Mesodermal cell (in vitro differentiated cells): ENCODE measurements at regions not wholly inside any gene's neighbourhood (a gene's known extent, or its start where the extent isn't known, plus 50 kb on each side); places are given as distances from the start of the nearest gene placed in this dataset.
"Not testable (repeated sequence)": the region's sequence is repeated elsewhere in the genome, so short reads cannot be mapped to it uniquely, and the experiment has no call there.

Experiments
- H3K27ac ChIP-seq: 2 replicates; pipeline ENCODE4 v1.7.0; 2013; ENCODE audit warnings: mild to moderate bottlenecking, low read depth, low read length, moderate library complexity; ENCODE audit not compliant: severe bottlenecking
- H3K36me3 ChIP-seq: 2 replicates; pipeline ENCODE4 v1.7.1; 2013; ENCODE audit warnings: mild to moderate bottlenecking, low read length, moderate library complexity; ENCODE audit not compliant: control insufficient read depth, insufficient read depth
- H3K4me1 ChIP-seq: one replicate; pipeline ENCODE4 v1.7.1; 2013; ENCODE audit warnings: mild to moderate bottlenecking, low read length; ENCODE audit not compliant: insufficient read depth, control insufficient read depth, poor library complexity, severe bottlenecking
- H3K4me3 ChIP-seq: 2 replicates; pipeline ENCODE4 v1.7.0; 2013; ENCODE audit warnings: low read length, control low read depth, mild to moderate bottlenecking; ENCODE audit not compliant: insufficient read depth, poor library complexity, severe bottlenecking; ENCODE audit errors: extremely low read depth
- H3K9me3 ChIP-seq: 2 replicates; pipeline ENCODE4 v1.7.1; 2013; ENCODE audit warnings: mild to moderate bottlenecking, low read length, moderate library complexity; ENCODE audit not compliant: control insufficient read depth
- WGBS, 2 experiments: methylation state at CpG; one replicate each; pipeline ENCODE4 v1.1.5; 2013; ENCODE audit warnings: missing lambda C conversion rate in 2 of 2; ENCODE audit not compliant: insufficient coverage in 2 of 2; 5-methylcytosine and 5-hydroxymethylcytosine counted together

GRCh38 chr12:8282181-8282580, 54.8 kb upstream of the FAM90A1 start:
- WGBS, 2 experiments, result 64 to 72% methylated on average over 3 to 7 of the region's 11 CpGs
- H3K27ac ChIP-seq, H3K4me1 ChIP-seq, H3K9me3 ChIP-seq, H3K4me3 ChIP-seq, H3K36me3 ChIP-seq: not testable (repeated sequence)

- H3K27ac ChIP-seq, H3K4me3 ChIP-seq, H3K36me3 ChIP-seq, H3K9me3 ChIP-seq, H3K4me1 ChIP-seq: not testable (repeated sequence)
- WGBS, 2 experiments, result 92 to 93% methylated on average over 6 to 7 of the region's 10 CpGs
These were observed 58.3 kb upstream of the FAM90A1 start for GRCh38 chr12:8285681-8286080.

- not testable (repeated sequence) for H3K9me3 ChIP-seq, H3K36me3 ChIP-seq, H3K27ac ChIP-seq, H3K4me1 ChIP-seq, H3K4me3 ChIP-seq
- 100% methylated on average over 4 of the region's 11 CpGs for WGBS, 2 experiments
These were observed 64.3 kb upstream of the FAM90A1 start for GRCh38 chr12:8291764-8292163.

GRCh38 chr12:8294662-8295061, 67.2 kb upstream of the FAM90A1 start:
- H3K36me3 ChIP-seq, H3K4me3 ChIP-seq, H3K9me3 ChIP-seq, H3K27ac ChIP-seq, H3K4me1 ChIP-seq: not testable (repeated sequence)
- 44 to 89% methylated on average over 2 to 3 of the region's 7 CpGs for whole genome bisulfite sequencing, 2 experiments

- not testable (repeated sequence) for H3K36me3 ChIP-seq, H3K4me3 ChIP-seq, H3K27ac ChIP-seq, H3K9me3 ChIP-seq, H3K4me1 ChIP-seq
- WGBS, 2 experiments, result no CpG with 5 or more reads among the region's 10 CpGs
These were observed 81.2 kb upstream of the FAM90A1 start for GRCh38 chr12:8308611-8309010.

GRCh38 chr12:8315997-8316396, 88.6 kb upstream of the FAM90A1 start:
- H3K27ac ChIP-seq, H3K4me3 ChIP-seq, H3K9me3 ChIP-seq, H3K36me3 ChIP-seq: not testable (repeated sequence)
- peaks cover 15% of the 10 kb centered on the region for H3K4me1 ChIP-seq
- WGBS, 2 experiments, result 100% methylated on average over 1 to 2 of the region's 4 CpGs

GRCh38 chr12:8317675-8318074, 90.3 kb upstream of the FAM90A1 start:
- H3K4me3 ChIP-seq, H3K9me3 ChIP-seq, H3K36me3 ChIP-seq: not testable (repeated sequence)
- H3K27ac ChIP-seq, result peak overlapping the region; percentile 79
- 29 to 43% methylated on average over 3 of the region's 5 CpGs for WGBS, 2 experiments
- H3K4me1 ChIP-seq, result peaks cover 19% of the 10 kb centered on the region

GRCh38 chr12:8320251-8320730, 92.9 kb upstream of the FAM90A1 start:
- not testable (repeated sequence) for H3K9me3 ChIP-seq, H3K4me3 ChIP-seq, H3K36me3 ChIP-seq
- Histone ChIP-seq H3K27ac (peak overlapping the region; percentile 81), H3K4me1 (peaks cover 19% of the 10 kb centered on the region)
- 26 to 47% methylated on average over 2 to 8 of the region's 11 CpGs for WGBS, 2 experiments

- not testable (repeated sequence) for H3K9me3 ChIP-seq, H3K4me3 ChIP-seq, H3K36me3 ChIP-seq
- Histone ChIP-seq H3K27ac (peak overlapping the region; percentile 81), H3K4me1 (peaks cover 19% of the 10 kb centered on the region)
- WGBS, 2 experiments, result 47 to 69% methylated on average over 2 to 3 of the region's 7 CpGs
These were observed 93.5 kb upstream of the FAM90A1 start for GRCh38 chr12:8320791-8321370.

- not testable (repeated sequence) for H3K9me3 ChIP-seq, H3K27ac ChIP-seq, H3K4me1 ChIP-seq, H3K36me3 ChIP-seq, H3K4me3 ChIP-seq
- no CpG with 5 or more reads among the region's 4 CpGs for WGBS, 2 experiments
These were observed 97.9 kb upstream of the FAM90A1 start for GRCh38 chr12:8325145-8325839.

GRCh38 chr12:8328835-8329234, 101.4 kb upstream of the FAM90A1 start:
- WGBS, 2 experiments, result 84 to 85% methylated on average over 3 of the region's 3 CpGs
- not testable (repeated sequence) for H3K27ac ChIP-seq, H3K4me1 ChIP-seq, H3K36me3 ChIP-seq, H3K9me3 ChIP-seq, H3K4me3 ChIP-seq
